Breast epithelium (tissue), 3 donors: ENCODE measurements at regions not wholly inside any gene's neighbourhood (a gene's known extent, or its start where the extent isn't known, plus 50 kb on each side); places are given as distances from the start of the nearest gene placed in this dataset.

Source experiments
- CTCF ChIP-seq, 3 donors: fragments of 450-650 bp; IDR thresholded peaks; one replicate each; pipeline ENCODE4 v1.5.1; 2016 to 2017; ENCODE audit warnings: antibody characterized with exemption in 3 of 3, mild to moderate bottlenecking in 3 of 3, moderate library complexity in 3 of 3
- POLR2A ChIP-seq: fragments of 450-650 bp; IDR thresholded peaks from one replicate; pipeline ENCODE4 v1.6.1; 2016; ENCODE audit warnings: antibody characterized with exemption, mild to moderate bottlenecking, moderate library complexity
- POLR2AphosphoS5 ChIP-seq, 3 donors: sonication (generic); formaldehyde crosslinking; IDR thresholded peaks; one replicate each; pipeline ENCODE4 v1.6.1; 2017; ENCODE audit warnings: antibody characterized with exemption in 3 of 3

GRCh38 chr1:37255868-37256267, 218.5 kb upstream of the ZC3H12A start:
- no peak for TF ChIP-seq POLR2A
- TF ChIP-seq CTCF (IDR thresholded peaks at IDR 0.05): no peak
- TF ChIP-seq POLR2AphosphoS5 (IDR thresholded peaks at IDR 0.05): no peak
